DND-41 (cell line): ENCODE measurements at regions not wholly inside any gene's neighbourhood (a gene's known extent, or its start where the extent isn't known, plus 50 kb on each side); places are given as distances from the start of the nearest gene placed in this dataset.

Experiments
- EZH2 ChIP-seq: IDR thresholded peaks from 3 replicates; pipeline ENCODE4 v1.6.1; 2012; ENCODE audit warnings: borderline replicate concordance, low read depth, mild to moderate bottlenecking, moderate library complexity, low read length, inconsistent platforms; ENCODE audit not compliant: severe bottlenecking
- TF ChIP-seq, protein P1 (sequence below): IDR thresholded peaks from 2 replicates; pipeline ENCODE4 v1.5.1; 2012; ENCODE audit warnings: borderline replicate concordance, low read length, moderate library complexity, mild to moderate bottlenecking; ENCODE audit not compliant: poor library complexity, severe bottlenecking; ENCODE audit errors: extremely low read depth

GRCh38 chr3:137930976-137931375 is 79.0 kb upstream of the CLDN18 start:
- TF ChIP-seq, protein P1, sequence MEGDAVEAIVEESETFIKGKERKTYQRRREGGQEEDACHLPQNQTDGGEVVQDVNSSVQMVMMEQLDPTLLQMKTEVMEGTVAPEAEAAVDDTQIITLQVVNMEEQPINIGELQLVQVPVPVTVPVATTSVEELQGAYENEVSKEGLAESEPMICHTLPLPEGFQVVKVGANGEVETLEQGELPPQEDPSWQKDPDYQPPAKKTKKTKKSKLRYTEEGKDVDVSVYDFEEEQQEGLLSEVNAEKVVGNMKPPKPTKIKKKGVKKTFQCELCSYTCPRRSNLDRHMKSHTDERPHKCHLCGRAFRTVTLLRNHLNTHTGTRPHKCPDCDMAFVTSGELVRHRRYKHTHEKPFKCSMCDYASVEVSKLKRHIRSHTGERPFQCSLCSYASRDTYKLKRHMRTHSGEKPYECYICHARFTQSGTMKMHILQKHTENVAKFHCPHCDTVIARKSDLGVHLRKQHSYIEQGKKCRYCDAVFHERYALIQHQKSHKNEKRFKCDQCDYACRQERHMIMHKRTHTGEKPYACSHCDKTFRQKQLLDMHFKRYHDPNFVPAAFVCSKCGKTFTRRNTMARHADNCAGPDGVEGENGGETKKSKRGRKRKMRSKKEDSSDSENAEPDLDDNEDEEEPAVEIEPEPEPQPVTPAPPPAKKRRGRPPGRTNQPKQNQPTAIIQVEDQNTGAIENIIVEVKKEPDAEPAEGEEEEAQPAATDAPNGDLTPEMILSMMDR: no peak
- no peak for TF ChIP-seq EZH2
